OCI-LY7 (cell line): ENCODE measurements at regions not wholly inside any gene's neighbourhood (a gene's known extent, or its start where the extent isn't known, plus 50 kb on each side); places are given as distances from the start of the nearest gene placed in this dataset.

Source experiments
- BruUV-seq: library from RNA; stranded (reverse); fragments of 400-500 nt; replicated peaks from 2 replicates; lab custom pipeline; 2021; lab: Mats Ljungman, UMichigan
- CTCF ChIA-PET: fragments of 300-600 bp; sonication (Branson Sonifier 250); formaldehyde crosslinking; loops from one replicate; lab custom pipeline; 2022; ENCODE audit warnings: antibody characterized with exemption; ENCODE audit not compliant: unreplicated experiment; lab: Charles Lee
- POLR2A ChIA-PET: fragments of 300-600 bp; sonication (Branson Sonifier 250); formaldehyde crosslinking; loops from one replicate; lab custom pipeline; 2022; ENCODE audit warnings: antibody characterized with exemption; lab: Charles Lee
- DNase-seq: peaks from one replicate; pipeline ENCODE4 v3.0.0-alpha.2; 2015; ENCODE audit warnings: low spot score
- H2AFZ ChIP-seq: fragments of 200-600 bp; sonication (generic), shearing (Covaris generic); 2 replicates; pipeline ENCODE4 v1.6.1; 2014; ENCODE audit warnings: mild to moderate bottlenecking, antibody characterized with exemption, low read length, moderate library complexity
- H3K27ac ChIP-seq: fragments of 200-600 bp; sonication (generic); 2 replicates; pipeline ENCODE4 v1.5.1; 2014; ENCODE audit warnings: mixed run types, low read depth, mild to moderate bottlenecking, moderate library complexity, low read length, inconsistent platforms; ENCODE audit not compliant: poor library complexity, severe bottlenecking
- H3K36me3 ChIP-seq: fragments of 200-600 bp; sonication (generic); 2 replicates; pipeline ENCODE4 v1.6.1; 2014; ENCODE audit warnings: mild to moderate bottlenecking, antibody characterized with exemption, low read length, moderate library complexity, mixed read lengths; ENCODE audit not compliant: insufficient read depth
- H3K4me1 ChIP-seq: fragments of 200-600 bp; sonication (generic); 2 replicates; pipeline ENCODE4 v1.5.1; 2014; ENCODE audit warnings: mild to moderate bottlenecking, low read length; ENCODE audit not compliant: insufficient read depth, poor library complexity, severe bottlenecking
- H3K4me2 ChIP-seq: fragments of 200-600 bp; sonication (generic); 2 replicates; pipeline ENCODE4 v1.6.1; 2014; ENCODE audit warnings: mild to moderate bottlenecking, low read length
- H3K4me3 ChIP-seq: fragments of 200-600 bp; sonication (generic); 2 replicates; pipeline ENCODE4 v1.5.1; 2014; ENCODE audit warnings: mild to moderate bottlenecking, low read depth, low read length; ENCODE audit not compliant: poor library complexity, severe bottlenecking
- H3K79me2 ChIP-seq: fragments of 200-600 bp; sonication (generic); 2 replicates; pipeline ENCODE4 v1.6.1; 2016; ENCODE audit warnings: low read depth, mild to moderate bottlenecking, low read length, moderate library complexity, mixed read lengths; ENCODE audit not compliant: insufficient read depth
- H3K9me2 ChIP-seq: fragments of 200-600 bp; sonication (generic); 2 replicates; pipeline ENCODE4 v1.6.1; 2016; ENCODE audit warnings: mild to moderate bottlenecking, low read length, mixed read lengths; ENCODE audit not compliant: insufficient read depth
- H3K9me3 ChIP-seq: fragments of 200-600 bp; sonication (generic); 2 replicates; pipeline ENCODE4 v1.6.1; 2014; ENCODE audit warnings: mild to moderate bottlenecking, mixed run types, low read length, mixed read lengths
- H4K20me1 ChIP-seq: fragments of 200-600 bp; sonication (generic); 2 replicates; pipeline ENCODE4 v1.6.1; 2014; ENCODE audit warnings: mild to moderate bottlenecking, antibody characterized with exemption, low read length, moderate library complexity, mixed read lengths; ENCODE audit not compliant: insufficient read depth
- CTCF ChIP-seq: fragments of 200-600 bp; sonication (generic); conservative IDR thresholded peaks from 2 replicates; pipeline ENCODE4 v1.5.1; 2014; ENCODE audit warnings: mild to moderate bottlenecking, antibody characterized with exemption, low read length, moderate library complexity, mixed read lengths
- EZH2phosphoT487 ChIP-seq: fragments of 200-600 bp; sonication (generic); IDR thresholded peaks from 2 replicates; pipeline ENCODE4 v1.6.1; 2018; ENCODE audit warnings: low read depth, borderline replicate concordance, mild to moderate bottlenecking, mixed run types, antibody characterized with exemption, low read length, moderate library complexity, mixed read lengths
- intact Hi-C: fragments of 100-400 bp; cut with micrococcal nuclease; formaldehyde crosslinking; loops from one replicate; pipeline ENCODE4 v1.10.0; 2022; ENCODE audit not compliant: unreplicated experiment

- Histone ChIP-seq H2AFZ (no peak overlapping the region), H3K27ac (no peak overlapping the region), H3K9me2 (no peaks in the 10 kb centered on the region), H3K4me2 (no peak overlapping the region), H3K36me3 (no peaks in the 10 kb centered on the region), H3K4me1 (no peaks in the 10 kb centered on the region), H3K9me3 (no peaks in the 10 kb centered on the region), H4K20me1 (no peaks in the 10 kb centered on the region), H3K4me3 (no peak overlapping the region), H3K79me2 (no peaks in the 10 kb centered on the region)
- no TSS peak for BruUV-seq
- POLR2A ChIA-PET: no interaction called here
- no peak for TF ChIP-seq EZH2phosphoT487
- no peak for TF ChIP-seq CTCF
- DNase-seq: no peak
- intact Hi-C loops: no loop called here
- CTCF ChIA-PET: interaction anchor here (0.6 kb wide), 1 partner anchor 89 kb away, joined by 4 read pairs; no protein-coding TSS in a partner anchor
Measured at GRCh38 chr1:244137276-244137675, 86.2 kb downstream of the ZBTB18 start.

- no TSS peak for BruUV-seq
- Histone ChIP-seq H3K9me2 (no peaks in the 10 kb centered on the region), H3K4me1 (no peaks in the 10 kb centered on the region), H3K9me3 (no peaks in the 10 kb centered on the region), H3K4me3 (no peak overlapping the region), H3K4me2 (no peak overlapping the region), H3K79me2 (no peaks in the 10 kb centered on the region), H3K27ac (no peak overlapping the region), H4K20me1 (no peaks in the 10 kb centered on the region), H2AFZ (no peak overlapping the region), H3K36me3 (no peaks in the 10 kb centered on the region)
- intact Hi-C loops: no loop called here
- ChIA-PET CTCF (interaction anchor here (0.6 kb wide), 1 partner anchor 89 kb away, joined by 4 read pairs; no protein-coding TSS in a partner anchor), POLR2A (no interaction called here)
- no peak for DNase-seq
- TF ChIP-seq CTCF: no peak
Measured at GRCh38 chr1:244137725-244138124, 86.6 kb downstream of the ZBTB18 start.

- H3K36me3 ChIP-seq: no peaks in the 10 kb centered on the region
- CTCF ChIA-PET: no interaction called here
Measured at GRCh38 chr1:244138399-244138798, 87.3 kb downstream of the ZBTB18 start.

More at GRCh38 chr1:244138399-244138798, 87.3 kb downstream of the ZBTB18 start:
- Histone ChIP-seq H3K9me2 (no peaks in the 10 kb centered on the region), H2AFZ (no peak overlapping the region), H3K4me2 (no peak overlapping the region), H3K4me3 (no peak overlapping the region), H3K4me1 (no peaks in the 10 kb centered on the region), H3K9me3 (no peaks in the 10 kb centered on the region), H4K20me1 (no peaks in the 10 kb centered on the region), H3K27ac (no peak overlapping the region), H3K79me2 (no peaks in the 10 kb centered on the region)
- no peak for DNase-seq
- POLR2A ChIA-PET: no interaction called here
- no TSS peak for BruUV-seq
- intact Hi-C loops: no loop called here
- TF ChIP-seq CTCF: no peak
- no peak for TF ChIP-seq EZH2phosphoT487
